ENCODE measurements at regions not wholly inside any gene's neighbourhood (a gene's known extent, or its start where the extent isn't known, plus 50 kb on each side); places are given as distances from the start of the nearest gene placed in this dataset.
"Not testable (repeated sequence)": the region's sequence is repeated elsewhere in the genome, so short reads cannot be mapped to it uniquely, and the experiment has no call there.

GRCh38 chr5:3452622-3453021, 143.0 kb upstream of the IRX1 start:
- intact Hi-C loops (cut with micrococcal nuclease), result no loop called here
- H3K9me3 Mint-ChIP-seq, result peaks cover 10% of the 10 kb centered on the region
- no peak overlapping the region for H3K4me3 Mint-ChIP-seq
- H3K27ac Mint-ChIP-seq, result no peak overlapping the region
- H3K4me1 Mint-ChIP-seq (ENCODE audit: low read depth), result no peaks in the 10 kb centered on the region
- H3K27me3 Mint-ChIP-seq, result no peaks in the 10 kb centered on the region
- H3K36me3 Mint-ChIP-seq (ENCODE audit: low read depth), result no peaks in the 10 kb centered on the region

GRCh38 chr5:3451961-3452360, 143.7 kb upstream of the IRX1 start:
- Mint-ChIP-seq H3K9me3 (peaks cover 10% of the 10 kb centered on the region), H3K4me1 (ENCODE audit: low read depth) (no peaks in the 10 kb centered on the region), H3K4me3 (no peak overlapping the region), H3K36me3 (ENCODE audit: low read depth) (no peaks in the 10 kb centered on the region), H3K27ac (no peak overlapping the region), H3K27me3 (no peaks in the 10 kb centered on the region)
- intact Hi-C loops (cut with micrococcal nuclease), result no loop called here

GRCh38 chr5:3449481-3449880, 146.2 kb upstream of the IRX1 start:
- Mint-ChIP-seq H3K27ac (no peak overlapping the region), H3K27me3 (no peaks in the 10 kb centered on the region), H3K9me3 (no peaks in the 10 kb centered on the region), H3K36me3 (ENCODE audit: low read depth) (no peaks in the 10 kb centered on the region), H3K4me1 (ENCODE audit: low read depth) (no peaks in the 10 kb centered on the region), H3K4me3 (no peak overlapping the region)
- intact Hi-C loops (cut with micrococcal nuclease), result no loop called here

- no peaks in the 10 kb centered on the region for H3K27me3 Mint-ChIP-seq
- no peak overlapping the region for H3K4me3 Mint-ChIP-seq
- H3K36me3 Mint-ChIP-seq (ENCODE audit: low read depth), result no peaks in the 10 kb centered on the region
- H3K4me1 Mint-ChIP-seq (ENCODE audit: low read depth), result no peaks in the 10 kb centered on the region
- intact Hi-C loops (cut with micrococcal nuclease), result no loop called here
- no peak overlapping the region for H3K27ac Mint-ChIP-seq
- no peaks in the 10 kb centered on the region for H3K9me3 Mint-ChIP-seq
These were observed 149.2 kb upstream of the IRX1 start for GRCh38 chr5:3446410-3446809.

GRCh38 chr5:3445517-3445916, 150.1 kb upstream of the IRX1 start:
- H3K27ac Mint-ChIP-seq; H3K4me3 Mint-ChIP-seq; H3K4me1 Mint-ChIP-seq (ENCODE audit: low read depth); H3K9me3 Mint-ChIP-seq; H3K27me3 Mint-ChIP-seq; H3K36me3 Mint-ChIP-seq (ENCODE audit: low read depth); intact Hi-C loops (cut with micrococcal nuclease): not testable (repeated sequence)

GRCh38 chr5:3432135-3432534, 163.5 kb upstream of the IRX1 start:
- Mint-ChIP-seq H3K4me1 (ENCODE audit: low read depth) (no peaks in the 10 kb centered on the region), H3K27me3 (no peaks in the 10 kb centered on the region), H3K9me3 (no peaks in the 10 kb centered on the region)

GRCh38 chr5:3430691-3431090, 164.9 kb upstream of the IRX1 start:
- Mint-ChIP-seq H3K4me3 (no peak overlapping the region), H3K36me3 (ENCODE audit: low read depth) (no peaks in the 10 kb centered on the region), H3K4me1 (ENCODE audit: low read depth) (no peaks in the 10 kb centered on the region), H3K27me3 (no peaks in the 10 kb centered on the region), H3K27ac (no peak overlapping the region), H3K9me3 (no peaks in the 10 kb centered on the region)
- intact Hi-C loops (cut with micrococcal nuclease), result no loop called here

More at GRCh38 chr5:3432135-3432534, 163.5 kb upstream of the IRX1 start:
- Mint-ChIP-seq H3K36me3 (ENCODE audit: low read depth) (no peaks in the 10 kb centered on the region), H3K27ac (no peak overlapping the region), H3K4me3 (no peak overlapping the region)
- intact Hi-C loops (cut with micrococcal nuclease), result no loop called here

- Mint-ChIP-seq H3K4me3 (no peak overlapping the region), H3K4me1 (ENCODE audit: low read depth) (no peaks in the 10 kb centered on the region), H3K9me3 (no peaks in the 10 kb centered on the region), H3K36me3 (ENCODE audit: low read depth) (no peaks in the 10 kb centered on the region), H3K27ac (no peak overlapping the region), H3K27me3 (no peaks in the 10 kb centered on the region)
- intact Hi-C loops (cut with micrococcal nuclease), result no loop called here
These were observed 165.7 kb upstream of the IRX1 start for GRCh38 chr5:3429962-3430361.

- Mint-ChIP-seq H3K4me3 (no peak overlapping the region), H3K27me3 (no peaks in the 10 kb centered on the region), H3K9me3 (no peaks in the 10 kb centered on the region), H3K36me3 (ENCODE audit: low read depth) (no peaks in the 10 kb centered on the region), H3K4me1 (ENCODE audit: low read depth) (no peaks in the 10 kb centered on the region), H3K27ac (no peak overlapping the region)
- intact Hi-C loops (cut with micrococcal nuclease), result no loop called here
These were observed 167.3 kb upstream of the IRX1 start for GRCh38 chr5:3428334-3428733.

GRCh38 chr5:3424946-3425345, 170.7 kb upstream of the IRX1 start:
- Mint-ChIP-seq H3K4me1 (ENCODE audit: low read depth) (no peaks in the 10 kb centered on the region), H3K27ac (no peak overlapping the region), H3K36me3 (ENCODE audit: low read depth) (no peaks in the 10 kb centered on the region), H3K9me3 (peaks cover 20% of the 10 kb centered on the region), H3K27me3 (no peaks in the 10 kb centered on the region), H3K4me3 (no peak overlapping the region)
- intact Hi-C loops (cut with micrococcal nuclease), result no loop called here

- Mint-ChIP-seq H3K4me3 (no peak overlapping the region), H3K27ac (no peak overlapping the region), H3K36me3 (ENCODE audit: low read depth) (no peaks in the 10 kb centered on the region), H3K27me3 (no peaks in the 10 kb centered on the region), H3K4me1 (ENCODE audit: low read depth) (no peaks in the 10 kb centered on the region), H3K9me3 (peaks cover 65% of the 10 kb centered on the region)
- intact Hi-C loops (cut with micrococcal nuclease), result no loop called here
These were observed 178.2 kb upstream of the IRX1 start for GRCh38 chr5:3417376-3417943.

GRCh38 chr5:3414371-3414770, 181.3 kb upstream of the IRX1 start:
- Mint-ChIP-seq H3K27me3 (no peaks in the 10 kb centered on the region), H3K9me3 (peaks cover 64% of the 10 kb centered on the region), H3K36me3 (ENCODE audit: low read depth) (no peaks in the 10 kb centered on the region), H3K4me1 (ENCODE audit: low read depth) (no peaks in the 10 kb centered on the region), H3K27ac (no peak overlapping the region), H3K4me3 (no peak overlapping the region)
- intact Hi-C loops (cut with micrococcal nuclease), result no loop called here

- Mint-ChIP-seq H3K4me3 (no peak overlapping the region), H3K27ac (no peak overlapping the region), H3K27me3 (no peaks in the 10 kb centered on the region), H3K36me3 (ENCODE audit: low read depth) (no peaks in the 10 kb centered on the region), H3K4me1 (ENCODE audit: low read depth) (no peaks in the 10 kb centered on the region), H3K9me3 (peaks cover 47% of the 10 kb centered on the region)
- intact Hi-C loops (cut with micrococcal nuclease), result no loop called here
These were observed 183.5 kb upstream of the IRX1 start for GRCh38 chr5:3412146-3412545.

- no peaks in the 10 kb centered on the region for H3K4me1 Mint-ChIP-seq (ENCODE audit: low read depth)
- intact Hi-C loops (cut with micrococcal nuclease), result no loop called here
- peaks cover 52% of the 10 kb centered on the region for H3K9me3 Mint-ChIP-seq
- no peak overlapping the region for H3K4me3 Mint-ChIP-seq
- no peaks in the 10 kb centered on the region for H3K27me3 Mint-ChIP-seq
- no peaks in the 10 kb centered on the region for H3K36me3 Mint-ChIP-seq (ENCODE audit: low read depth)
- H3K27ac Mint-ChIP-seq, result no peak overlapping the region
These were observed 184.3 kb upstream of the IRX1 start for GRCh38 chr5:3411363-3411762.

GRCh38 chr5:3401635-3402034, 194.0 kb upstream of the IRX1 start:
- H3K36me3 Mint-ChIP-seq (ENCODE audit: low read depth), result no peaks in the 10 kb centered on the region
- H3K4me1 Mint-ChIP-seq (ENCODE audit: low read depth), result no peaks in the 10 kb centered on the region
- H3K9me3 Mint-ChIP-seq, result peaks cover 39% of the 10 kb centered on the region
- H3K4me3 Mint-ChIP-seq, result no peak overlapping the region
- intact Hi-C loops (cut with micrococcal nuclease), result no loop called here
- H3K27ac Mint-ChIP-seq, result no peak overlapping the region
- no peaks in the 10 kb centered on the region for H3K27me3 Mint-ChIP-seq
